Thoracic aorta (tissue), 2 donors: ENCODE measurements at regions not wholly inside any gene's neighbourhood (a gene's known extent, or its start where the extent isn't known, plus 50 kb on each side); places are given as distances from the start of the nearest gene placed in this dataset.

Experiments
- ATAC-seq: fragments of 150-250 bp; one replicate; pipeline ENCODE4 v1.8.0; 2017; ENCODE audit warnings: low read depth; ENCODE audit not compliant: insufficient number of reproducible peaks, low FRiP score
- DNase-seq: peaks from one replicate; pipeline ENCODE4 v3.0.0-alpha.2; 2020; ENCODE audit warnings: low spot score
- H3K27ac ChIP-seq, 2 donors: fragments of 200-600 bp; sonication (generic); 1 replicate in 1 of 2; 2 replicates in 1 of 2; pipeline ENCODE4 v1.5.1; 2016; ENCODE audit warnings: mild to moderate bottlenecking in 2 of 2, moderate library complexity in 2 of 2
- H3K27me3 ChIP-seq: fragments of 200-600 bp; sonication (generic); replicated peaks from 2 replicates; pipeline ENCODE4 v1.6.0; 2016; ENCODE audit warnings: mild to moderate bottlenecking; ENCODE audit not compliant: insufficient read depth
- H3K36me3 ChIP-seq: fragments of 200-600 bp; sonication (generic); one replicate; pipeline ENCODE4 v1.5.1; 2016
- H3K4me1 ChIP-seq, 2 donors: fragments of 200-600 bp; sonication (generic); 1 replicate in 1 of 2; 2 replicates in 1 of 2; pipeline versions ENCODE4 v1.5.1 to v1.6.0; 2016; ENCODE audit warnings: low read depth in 2 of 2, mild to moderate bottlenecking in 1 of 2; ENCODE audit not compliant: control insufficient read depth in 1 of 2
- H3K4me3 ChIP-seq: fragments of 200-600 bp; sonication (generic); 2 replicates; pipeline ENCODE4 v1.5.1; 2016; ENCODE audit warnings: mild to moderate bottlenecking
- H3K9me3 ChIP-seq: fragments of 200-600 bp; sonication (generic); 2 replicates; pipeline ENCODE4 v1.5.1; 2016
- CTCF ChIP-seq: fragments of 200-600 bp; sonication (generic); IDR thresholded peaks from one replicate; pipeline ENCODE4 v1.5.1; 2019; ENCODE audit warnings: antibody characterized with exemption

- Histone ChIP-seq H3K4me1 (no peaks in the 10 kb centered on the region), H3K4me3 (no peak overlapping the region), H3K27ac (no peak overlapping the region), H3K27me3 (no peaks in the 10 kb centered on the region), H3K36me3 (no peaks in the 10 kb centered on the region), H3K9me3 (no peaks in the 10 kb centered on the region)
- TF ChIP-seq CTCF, result no peak
- no peak for ATAC-seq
- DNase-seq, result no peak
These were observed 396.8 kb downstream of the TUSC7 start for GRCh38 chr3:117106396-117106795.

- Histone ChIP-seq H3K27ac (no peak overlapping the region), H3K9me3 (no peaks in the 10 kb centered on the region), H3K27me3 (no peaks in the 10 kb centered on the region), H3K4me3 (no peak overlapping the region), H3K4me1 (no peaks in the 10 kb centered on the region), H3K36me3 (no peaks in the 10 kb centered on the region)
- DNase-seq (no peak), ATAC-seq (no peak)
- TF ChIP-seq CTCF, result no peak
These were observed 398.4 kb downstream of the TUSC7 start for GRCh38 chr3:117107946-117108345.

GRCh38 chr3:117109178-117109577, 399.6 kb downstream of the TUSC7 start:
- Histone ChIP-seq H3K27ac (no peak overlapping the region), H3K4me3 (no peak overlapping the region), H3K36me3 (no peaks in the 10 kb centered on the region), H3K27me3 (no peaks in the 10 kb centered on the region), H3K9me3 (no peaks in the 10 kb centered on the region), H3K4me1 (no peaks in the 10 kb centered on the region)
- no peak for TF ChIP-seq CTCF
- DNase-seq (no peak), ATAC-seq (no peak)

- Histone ChIP-seq H3K27ac (no peak overlapping the region), H3K27me3 (no peaks in the 10 kb centered on the region), H3K36me3 (no peaks in the 10 kb centered on the region), H3K9me3 (no peaks in the 10 kb centered on the region), H3K4me3 (no peak overlapping the region), H3K4me1 (no peaks in the 10 kb centered on the region)
- no peak for TF ChIP-seq CTCF
- no peak for ATAC-seq
- DNase-seq, result no peak
These were observed 405.1 kb downstream of the TUSC7 start for GRCh38 chr3:117114517-117115265.

- H3K4me3 ChIP-seq, result no peak overlapping the region
- no peaks in the 10 kb centered on the region for H3K9me3 ChIP-seq
- no peak for TF ChIP-seq CTCF
- no peak for DNase-seq
- no peaks in the 10 kb centered on the region for H3K4me1 ChIP-seq
- no peak for ATAC-seq
- no peaks in the 10 kb centered on the region for H3K36me3 ChIP-seq
- no peaks in the 10 kb centered on the region for H3K27me3 ChIP-seq
- H3K27ac ChIP-seq, result no peak overlapping the region
These were observed 407.8 kb downstream of the TUSC7 start for GRCh38 chr3:117117188-117117936.
